Embryonic facial prominence (tissue), 1 donor: ENCODE measurements at regions not wholly inside any gene's neighbourhood (a gene's known extent, or its start where the extent isn't known, plus 50 kb on each side); places are given as distances from the start of the nearest gene placed in this dataset.

Experiments used
- DNase-seq: peaks from one replicate; pipeline ENCODE4 v3.0.0-alpha.2; 2016; ENCODE audit errors: extremely low spot score

GRCh38 chr20:10954137-10954840 lies 280.5 kb upstream of the JAG1 start:
- no peak for DNase-seq

DNA sequence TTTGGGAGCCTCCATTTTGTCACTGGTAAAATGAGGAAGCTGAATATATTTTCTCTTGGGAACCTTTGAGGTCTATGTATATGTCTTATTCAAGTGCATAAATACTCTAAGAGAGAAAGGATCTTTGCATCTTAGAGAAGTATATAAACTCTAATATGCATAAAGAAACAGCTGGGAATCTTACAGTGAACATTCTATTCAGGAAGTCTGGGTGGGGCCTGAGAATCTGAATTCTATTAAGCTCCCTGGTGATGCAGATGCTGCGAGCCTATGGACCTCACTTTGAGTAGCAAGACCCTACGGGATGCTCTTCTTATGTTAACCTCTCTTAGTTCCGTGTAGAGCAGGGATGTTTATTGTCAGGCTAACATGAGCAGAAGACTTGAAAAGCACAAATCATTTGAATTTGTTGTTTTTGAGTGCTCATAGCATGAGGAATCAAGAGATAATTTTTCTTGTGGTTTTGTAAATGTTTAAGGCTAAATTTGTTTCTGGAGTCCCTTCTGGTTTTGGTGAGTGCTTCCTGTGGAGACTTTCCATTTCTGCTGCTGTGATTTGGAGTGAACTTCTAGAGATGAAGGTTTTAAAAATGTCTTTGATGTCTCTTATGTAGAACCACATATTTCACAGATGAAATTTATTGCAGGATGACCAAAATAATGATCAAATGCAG lies 281.2 kb upstream of the JAG1 start:
- DNase-seq, result no peak

DNA sequence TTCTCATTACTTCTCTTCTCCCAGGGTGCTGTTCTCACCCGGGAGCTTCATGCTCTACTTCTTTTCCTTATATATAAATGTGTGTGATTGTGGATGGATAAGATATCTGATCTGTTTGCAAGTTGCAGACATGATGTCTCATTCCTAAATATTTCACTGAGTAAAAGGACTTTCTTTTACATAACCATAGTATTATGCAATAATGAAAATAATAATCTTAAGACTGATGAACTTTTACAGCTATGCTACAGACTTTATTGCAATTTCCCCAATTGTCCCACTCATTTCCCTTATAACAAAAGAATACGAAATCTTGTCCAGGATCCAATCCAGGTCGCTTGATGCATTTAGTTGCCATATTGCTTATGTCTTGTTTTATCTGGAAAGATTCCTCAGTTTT lies 284.5 kb upstream of the JAG1 start:
- no peak for DNase-seq

GRCh38 chr20:10960416-10960815 lies 286.6 kb upstream of the JAG1 start:
- no peak for DNase-seq

DNA sequence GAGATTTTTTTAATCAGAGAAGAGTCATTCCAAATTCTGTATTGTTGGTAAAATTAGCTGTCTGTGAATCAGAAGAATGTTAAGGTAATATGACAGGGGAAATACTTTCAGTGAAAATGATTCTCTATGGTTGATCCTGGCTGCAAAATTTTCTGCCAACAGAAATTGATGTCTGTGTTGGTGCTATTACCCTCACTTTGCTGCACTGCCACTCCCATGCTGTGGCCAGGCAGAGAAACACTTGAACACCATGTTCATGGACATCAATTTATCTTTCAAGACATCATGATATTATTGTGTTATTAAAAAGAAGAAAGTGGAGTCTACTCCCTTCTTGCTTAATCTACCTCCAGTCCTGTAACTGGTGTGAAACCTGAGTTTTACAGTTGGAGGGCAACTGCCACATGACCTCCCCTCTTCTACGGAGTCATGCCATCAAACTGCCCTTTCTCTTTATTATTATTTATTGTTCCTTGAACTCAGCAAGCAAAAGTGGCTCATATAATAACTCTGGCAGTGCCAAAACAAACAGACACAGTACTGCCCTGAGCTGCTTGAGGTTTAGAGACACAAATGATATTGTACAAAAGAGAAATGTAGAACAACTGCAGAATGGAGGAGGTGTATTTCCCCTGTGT lies 288.0 kb upstream of the JAG1 start:
- DNase-seq, result no peak

GRCh38 chr20:10962937-10963336 lies 289.1 kb upstream of the JAG1 start:
- DNase-seq, result no peak

DNA sequence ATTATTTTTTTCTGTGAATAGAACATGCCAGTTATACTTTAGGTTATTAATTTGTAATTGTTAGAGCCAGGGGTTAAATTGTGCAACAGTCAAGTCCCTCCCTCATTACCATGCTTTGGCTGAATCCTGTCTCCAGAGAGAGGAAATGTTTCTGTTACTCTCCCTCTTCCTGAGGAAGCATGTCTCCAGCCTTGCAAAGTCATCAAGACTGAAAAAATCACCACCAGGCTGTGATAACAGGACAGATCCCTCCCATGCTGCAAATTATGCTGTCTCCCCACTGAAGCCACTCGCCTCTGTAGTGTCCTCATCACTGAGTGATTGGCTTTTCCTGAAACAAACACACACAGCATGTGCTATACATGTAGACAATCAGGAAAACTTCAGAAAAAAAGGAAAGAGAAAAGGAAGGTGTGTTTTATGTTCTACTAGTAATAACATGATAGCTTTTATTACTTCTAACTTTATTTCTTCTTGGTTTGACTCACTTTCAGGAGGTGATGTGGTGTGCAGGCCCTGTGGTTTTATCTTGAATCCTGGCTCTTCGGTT lies 290.0 kb upstream of the JAG1 start:
- DNase-seq, result no peak

GRCh38 chr20:10965936-10966470 lies 292.2 kb upstream of the JAG1 start:
- no peak for DNase-seq

GRCh38 chr20:10970109-10970508 lies 296.3 kb upstream of the JAG1 start:
- no peak for DNase-seq

GRCh38 chr20:10971096-10971495 lies 297.3 kb upstream of the JAG1 start:
- no peak for DNase-seq

DNA sequence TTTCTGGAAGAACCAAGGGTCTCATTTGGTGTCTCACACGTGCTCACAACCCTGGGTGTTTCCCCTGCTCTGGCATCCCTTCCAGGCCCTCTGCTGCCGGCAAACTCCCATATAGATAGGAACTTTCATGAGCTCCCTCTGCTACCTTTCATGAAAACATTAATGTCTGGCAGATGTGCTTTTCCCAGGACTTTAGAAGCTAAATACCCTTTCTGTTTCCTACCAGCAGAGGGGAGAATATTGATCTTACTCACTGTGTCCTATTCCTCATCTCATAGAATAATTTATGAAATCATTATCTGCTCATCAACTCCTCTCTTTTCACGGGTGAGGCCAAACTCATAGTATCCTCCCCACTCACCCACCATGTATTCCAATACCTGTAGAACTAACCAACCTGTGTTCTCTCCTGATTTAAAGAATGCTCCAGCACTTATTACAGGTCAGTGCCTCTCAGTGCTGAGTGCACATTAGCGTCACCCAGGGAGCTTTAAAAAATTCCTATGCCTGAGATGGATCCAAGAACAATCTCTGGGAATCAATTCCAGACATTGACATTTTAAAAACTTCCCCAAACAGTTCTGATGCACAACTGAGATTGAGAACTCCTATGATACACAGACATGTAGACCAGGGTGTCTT lies 298.5 kb upstream of the JAG1 start:
- no peak for DNase-seq

DNA sequence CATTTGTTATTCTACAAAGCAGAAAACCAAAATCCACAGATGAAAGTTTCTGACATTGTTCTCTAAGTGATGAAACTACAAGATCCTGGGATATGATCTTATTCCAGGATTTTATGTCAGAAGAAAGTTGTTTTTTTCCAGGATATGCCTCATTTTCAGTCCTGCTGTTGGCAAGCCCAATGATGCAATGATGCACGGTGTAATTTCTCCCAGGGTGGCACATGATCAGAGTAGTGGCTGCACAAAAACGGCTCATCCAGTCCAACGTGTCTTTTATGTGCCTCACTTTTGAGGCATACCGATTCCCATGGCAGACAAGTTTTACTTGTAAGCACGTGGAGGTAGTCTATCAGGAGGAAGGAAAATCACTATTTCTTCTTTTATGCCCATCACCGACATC lies 302.3 kb upstream of the JAG1 start:
- no peak for DNase-seq

GRCh38 chr20:10978019-10978702 lies 304.4 kb upstream of the JAG1 start:
- DNase-seq, result no peak

DNA sequence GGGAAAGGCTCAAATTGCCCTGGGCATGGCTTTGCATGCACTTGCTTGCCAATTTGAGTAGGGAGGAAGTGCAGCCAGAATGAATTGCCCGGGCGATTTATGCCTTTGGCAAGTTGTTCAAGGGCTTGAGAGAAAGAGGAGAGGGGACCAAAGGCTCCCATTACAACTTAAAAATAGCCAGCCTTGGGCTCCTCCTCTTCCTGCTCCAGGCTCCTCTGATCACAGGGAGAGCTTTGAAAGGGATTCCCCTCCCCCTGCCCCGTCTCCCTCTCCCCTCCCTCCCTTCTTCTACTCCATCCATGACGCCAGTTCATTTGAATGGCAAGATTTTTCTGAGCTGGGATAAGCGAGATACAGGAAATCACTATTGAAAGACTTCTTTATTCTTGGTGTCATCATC lies 304.9 kb upstream of the JAG1 start:
- DNase-seq, result no peak

GRCh38 chr20:10982692-10983091 lies 308.9 kb upstream of the JAG1 start:
- no peak for DNase-seq

GRCh38 chr20:10984294-10984693 lies 310.5 kb upstream of the JAG1 start:
- DNase-seq, result no peak

GRCh38 chr20:10984913-10985312 lies 311.1 kb upstream of the JAG1 start:
- no peak for DNase-seq

DNA sequence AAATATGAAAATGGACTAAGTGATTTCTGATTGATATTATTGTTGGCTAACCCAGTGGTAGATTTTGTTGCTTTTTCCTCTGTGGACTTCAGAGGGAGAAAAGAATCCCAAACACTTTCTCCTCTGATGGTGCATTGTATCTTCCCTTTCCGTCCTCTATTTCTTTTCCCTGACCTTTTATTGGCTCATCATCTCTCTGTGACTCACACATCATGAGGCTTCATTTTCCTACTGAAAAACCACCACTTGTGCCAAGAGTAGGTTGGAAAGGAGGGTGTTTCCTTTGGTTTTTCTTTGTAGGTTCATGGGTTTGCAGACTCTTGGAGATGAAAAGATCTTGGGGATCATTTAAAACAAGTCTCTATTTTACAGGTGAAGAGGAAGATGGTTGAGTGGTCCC lies 311.7 kb upstream of the JAG1 start:
- DNase-seq, result no peak

GRCh38 chr20:10986586-10986985 lies 312.8 kb upstream of the JAG1 start:
- DNase-seq, result no peak

DNA sequence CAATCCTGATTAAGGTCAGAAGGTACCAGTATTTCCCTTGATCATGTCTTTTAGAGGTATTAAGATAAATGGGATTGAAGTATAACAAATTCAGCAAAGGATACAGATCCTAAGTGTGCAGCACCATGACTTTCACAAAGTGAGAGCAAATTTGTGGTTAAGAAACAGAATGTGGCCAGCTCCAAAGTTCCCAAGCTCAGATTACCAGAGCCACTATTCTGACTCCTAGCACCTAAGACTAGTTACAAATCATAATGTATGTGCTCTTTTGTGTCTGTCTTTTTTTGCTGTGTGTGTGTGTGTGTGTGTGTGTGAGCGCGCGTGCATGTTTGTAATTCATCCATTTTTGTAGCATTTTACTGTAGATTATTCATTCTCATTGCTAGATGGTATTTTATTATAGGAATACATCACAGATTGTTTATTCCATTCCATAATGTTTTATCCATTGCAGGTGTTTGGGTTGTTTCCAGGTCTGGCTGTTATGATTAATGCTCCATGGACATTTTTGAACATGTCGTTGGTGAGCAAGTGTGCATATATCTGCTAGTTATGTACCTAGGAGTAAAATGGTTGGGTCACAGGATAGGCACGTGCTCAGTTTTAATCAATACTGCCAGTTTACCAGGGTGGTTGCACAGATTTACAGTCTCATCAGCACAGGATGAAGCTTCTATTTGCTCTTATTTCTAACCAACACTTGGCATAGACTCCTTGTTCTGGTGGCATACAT lies 314.0 kb upstream of the JAG1 start:
- no peak for DNase-seq
